DND-41 (cell line): ENCODE measurements at regions not wholly inside any gene's neighbourhood (a gene's known extent, or its start where the extent isn't known, plus 50 kb on each side); places are given as distances from the start of the nearest gene placed in this dataset.

ENCODE experiments used
- ATAC-seq: fragments of 200-7000 bp; cut with Tn5 transposase; 3 replicates; pipeline ENCODE4 v1.9.1; 2021; ENCODE audit warnings: low read depth; ENCODE audit not compliant: insufficient read depth
- DNase-seq: peaks from one replicate; pipeline ENCODE4 v3.0.0-alpha.2; 2020
- H2AFZ ChIP-seq: 2 replicates; pipeline ENCODE4 v1.6.0; 2012; ENCODE audit warnings: low read depth, low read length
- H3K27ac ChIP-seq: 2 replicates; pipeline ENCODE4 v1.5.1; 2012; ENCODE audit warnings: low read length, inconsistent platforms
- H3K27me3 ChIP-seq: fragments of 200-600 bp; sonication (generic); 2 replicates; pipeline ENCODE4 v1.6.0; 2012; ENCODE audit warnings: low read length, mild to moderate bottlenecking, inconsistent platforms; ENCODE audit not compliant: insufficient read depth, poor library complexity
- H3K36me3 ChIP-seq: 2 replicates; pipeline ENCODE4 v1.5.1; 2012; ENCODE audit warnings: low read length, inconsistent platforms; ENCODE audit not compliant: insufficient read depth
- H3K4me1 ChIP-seq: 2 replicates; pipeline ENCODE4 v1.5.1; 2012; ENCODE audit warnings: mild to moderate bottlenecking, low read length; ENCODE audit not compliant: insufficient read depth
- H3K4me2 ChIP-seq: 2 replicates; pipeline ENCODE4 v1.6.0; 2012; ENCODE audit warnings: mild to moderate bottlenecking, moderate library complexity, low read length, inconsistent platforms; ENCODE audit not compliant: insufficient read depth
- H3K4me3 ChIP-seq, 2 experiments: fragments of 200-600 bp in 1 of 2; shearing (Covaris generic) in 1 of 2; 2 replicates each; pipeline ENCODE4 v1.5.1; 2012 to 2016; ENCODE audit warnings: inconsistent platforms in 2 of 2, low read length in 2 of 2, mild to moderate bottlenecking in 2 of 2, low read depth in 1 of 2, moderate library complexity in 1 of 2
- H3K79me2 ChIP-seq: 2 replicates; pipeline ENCODE4 v1.6.0; 2012; ENCODE audit warnings: low read length, inconsistent platforms; ENCODE audit not compliant: insufficient read depth
- H3K9ac ChIP-seq: 2 replicates; pipeline ENCODE4 v1.6.0; 2012; ENCODE audit warnings: low read depth, mild to moderate bottlenecking, inconsistent platforms, low read length, moderate library complexity
- H3K9me3 ChIP-seq: 2 replicates; pipeline ENCODE4 v1.5.1; 2012; ENCODE audit warnings: low read length, moderate library complexity, mild to moderate bottlenecking, inconsistent platforms; ENCODE audit not compliant: insufficient read depth, severe bottlenecking
- H4K20me1 ChIP-seq: 2 replicates; pipeline ENCODE4 v1.6.0; 2012; ENCODE audit warnings: low read length; ENCODE audit not compliant: insufficient read depth
- CTCF ChIP-seq: IDR thresholded peaks from 2 replicates; pipeline ENCODE4 v1.5.1; 2012; ENCODE audit warnings: borderline replicate concordance, low read length, moderate library complexity, mild to moderate bottlenecking; ENCODE audit not compliant: poor library complexity, severe bottlenecking; ENCODE audit errors: extremely low read depth
- EZH2 ChIP-seq: IDR thresholded peaks from 3 replicates; pipeline ENCODE4 v1.6.1; 2012; ENCODE audit warnings: borderline replicate concordance, low read depth, mild to moderate bottlenecking, moderate library complexity, low read length, inconsistent platforms; ENCODE audit not compliant: severe bottlenecking

GRCh38 chr7:3174515-3175284 lies 126.4 kb upstream of the SDK1 start:
- H2AFZ ChIP-seq: no peak overlapping the region
- peaks cover 8% of the 10 kb centered on the region for H3K27me3 ChIP-seq
- H3K27ac ChIP-seq: no peak overlapping the region
- no peaks in the 10 kb centered on the region for H3K9me3 ChIP-seq
- H3K4me1 ChIP-seq: no peaks in the 10 kb centered on the region
- no peak overlapping the region for H3K4me2 ChIP-seq
- DNase-seq (no peak), ATAC-seq (no peak)
- no peak for TF ChIP-seq EZH2
- no peak for TF ChIP-seq CTCF
- no peaks in the 10 kb centered on the region for H4K20me1 ChIP-seq
- no peaks in the 10 kb centered on the region for H3K36me3 ChIP-seq
- H3K79me2 ChIP-seq: no peaks in the 10 kb centered on the region
- no peak overlapping the region for H3K4me3 ChIP-seq
- H3K9ac ChIP-seq: no peak overlapping the region

- Histone ChIP-seq H4K20me1 (no peaks in the 10 kb centered on the region), H2AFZ (no peak overlapping the region), H3K79me2 (no peaks in the 10 kb centered on the region), H3K9me3 (no peaks in the 10 kb centered on the region), H3K27ac (no peak overlapping the region), H3K9ac (no peak overlapping the region), H3K36me3 (no peaks in the 10 kb centered on the region), H3K4me3 (no peak overlapping the region), H3K27me3 (peaks cover 8% of the 10 kb centered on the region), H3K4me1 (no peaks in the 10 kb centered on the region), H3K4me2 (no peak overlapping the region)
- no peak for ATAC-seq
- no peak for TF ChIP-seq EZH2
- TF ChIP-seq CTCF: no peak
- DNase-seq: no peak
Observed at GRCh38 chr7:3175285-3175902, 125.7 kb upstream of the SDK1 start.

- peaks cover 8% of the 10 kb centered on the region for H3K27me3 ChIP-seq
- no peak overlapping the region for H2AFZ ChIP-seq
- DNase-seq (no peak), ATAC-seq (no peak)
- H3K4me1 ChIP-seq: no peaks in the 10 kb centered on the region
- no peaks in the 10 kb centered on the region for H3K9me3 ChIP-seq
- H3K9ac ChIP-seq: no peak overlapping the region
- no peak overlapping the region for H3K27ac ChIP-seq
- H3K79me2 ChIP-seq: no peaks in the 10 kb centered on the region
- no peaks in the 10 kb centered on the region for H4K20me1 ChIP-seq
- no peak overlapping the region for H3K4me2 ChIP-seq
- TF ChIP-seq CTCF: no peak
- TF ChIP-seq EZH2: no peak
- no peak overlapping the region for H3K4me3 ChIP-seq
- no peaks in the 10 kb centered on the region for H3K36me3 ChIP-seq
Observed at GRCh38 chr7:3176112-3177000, 124.7 kb upstream of the SDK1 start.
